Activated CD4-positive, alpha-beta T cell treated with anti-CD3 and anti-CD28 coated beads, Interleukin-2, amount 50 U/mL, for 48 hours (primary cell): ENCODE measurements at regions not wholly inside any gene's neighbourhood (a gene's known extent, or its start where the extent isn't known, plus 50 kb on each side); places are given as distances from the start of the nearest gene placed in this dataset.
"Not testable (repeated sequence)": the region's sequence is repeated elsewhere in the genome, so short reads cannot be mapped to it uniquely, and the experiment has no call there.

Experiments used
- DNase-seq, 2 experiments: peaks; one replicate each; pipeline ENCODE4 v3.0.0-alpha.2; 2020

- no peak for DNase-seq
Measured at GRCh38 chr2:187874786-187875185, 320.6 kb upstream of the TFPI start.

GRCh38 chr2:187875261-187876141 is 321.3 kb upstream of the TFPI start:
- no peak for DNase-seq

GRCh38 chr2:187876554-187876953 is 322.3 kb upstream of the TFPI start:
- no peak for DNase-seq

- no peak for DNase-seq
Measured at GRCh38 chr2:187877391-187877790, 323.2 kb upstream of the TFPI start.

- no peak for DNase-seq
Measured at GRCh38 chr2:187878112-187878511, 323.9 kb upstream of the TFPI start.

GRCh38 chr2:187879491-187879890 is 325.3 kb upstream of the TFPI start:
- no peak for DNase-seq

- DNase-seq, result no peak
Measured at GRCh38 chr2:187884003-187884402, 329.8 kb upstream of the TFPI start.

GRCh38 chr2:187890690-187891089 is 336.5 kb upstream of the TFPI start:
- no peak for DNase-seq

GRCh38 chr2:187900021-187900420 is 345.8 kb upstream of the TFPI start:
- no peak for DNase-seq

GRCh38 chr2:187906021-187906420 is 351.8 kb upstream of the TFPI start:
- no peak for DNase-seq

- not testable (repeated sequence) for DNase-seq
Measured at GRCh38 chr2:187910922-187911321, 356.7 kb upstream of the TFPI start.

- no peak for DNase-seq
Measured at GRCh38 chr2:187912950-187913349, 358.7 kb upstream of the TFPI start.

GRCh38 chr2:187915810-187916209 is 361.6 kb upstream of the TFPI start:
- no peak for DNase-seq

- no peak for DNase-seq
Measured at GRCh38 chr2:187916799-187917198, 362.6 kb upstream of the TFPI start.

GRCh38 chr2:187917535-187917934 is 363.3 kb upstream of the TFPI start:
- no peak for DNase-seq

GRCh38 chr2:187918996-187919821 is 365.0 kb upstream of the TFPI start:
- no peak for DNase-seq

GRCh38 chr2:187920511-187920910 is 366.3 kb upstream of the TFPI start:
- DNase-seq, result no peak

GRCh38 chr2:187922846-187923245 is 368.6 kb upstream of the TFPI start:
- no peak for DNase-seq

GRCh38 chr2:187924293-187924692 is 367.4 kb upstream of the GULP1 start:
- no peak for DNase-seq

GRCh38 chr2:187934236-187934635 is 357.4 kb upstream of the GULP1 start:
- no peak for DNase-seq

- no peak for DNase-seq
Measured at GRCh38 chr2:187934692-187935091, 357.0 kb upstream of the GULP1 start.

GRCh38 chr2:187935126-187935525 is 356.5 kb upstream of the GULP1 start:
- DNase-seq, result no peak

GRCh38 chr2:187936228-187936627 is 355.4 kb upstream of the GULP1 start:
- DNase-seq, result no peak

- no peak for DNase-seq
Measured at GRCh38 chr2:187939180-187939579, 352.5 kb upstream of the GULP1 start.
